Ishikawa (cell line): ENCODE measurements at regions not wholly inside any gene's neighbourhood (a gene's known extent, or its start where the extent isn't known, plus 50 kb on each side); places are given as distances from the start of the nearest gene placed in this dataset.

Source experiments
- EP300 ChIP-seq: IDR thresholded peaks from 2 replicates; pipeline ENCODE4 v1.6.1; 2012; ENCODE audit warnings: borderline replicate concordance
- TEAD4 ChIP-seq: IDR thresholded peaks from 2 replicates; pipeline ENCODE4 v1.6.1; 2012
- TF ChIP-seq, protein P1 (sequence below): IDR thresholded peaks from 2 replicates; pipeline ENCODE4 v1.6.1; 2012

DNA sequence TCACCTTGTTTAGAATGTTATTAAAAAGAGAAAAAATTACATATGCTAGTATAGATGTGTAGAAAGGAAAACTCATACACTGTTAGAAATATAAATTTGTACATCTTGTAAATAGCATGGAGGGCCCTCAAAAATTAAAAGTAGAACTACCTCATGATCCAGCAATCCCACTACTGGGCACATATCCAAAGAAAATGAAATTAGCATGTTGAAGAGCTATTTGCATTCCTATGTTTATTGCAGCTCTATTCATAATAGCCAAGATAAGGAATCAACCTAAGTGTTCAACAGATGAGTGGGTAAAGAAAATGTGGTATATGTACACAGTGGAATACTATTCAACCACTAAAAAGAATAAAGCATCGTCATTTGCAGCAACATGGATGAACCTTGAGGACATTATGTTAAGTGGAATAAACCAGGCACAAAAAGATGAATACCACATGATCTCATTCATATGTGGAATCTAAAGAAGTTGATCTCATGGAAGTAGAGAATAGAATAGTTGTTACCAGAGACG, 251.5 kb upstream of the THUMPD2 start:
- TF ChIP-seq, protein P1, sequence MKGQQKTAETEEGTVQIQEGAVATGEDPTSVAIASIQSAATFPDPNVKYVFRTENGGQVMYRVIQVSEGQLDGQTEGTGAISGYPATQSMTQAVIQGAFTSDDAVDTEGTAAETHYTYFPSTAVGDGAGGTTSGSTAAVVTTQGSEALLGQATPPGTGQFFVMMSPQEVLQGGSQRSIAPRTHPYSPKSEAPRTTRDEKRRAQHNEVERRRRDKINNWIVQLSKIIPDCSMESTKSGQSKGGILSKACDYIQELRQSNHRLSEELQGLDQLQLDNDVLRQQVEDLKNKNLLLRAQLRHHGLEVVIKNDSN, result no peak
- TF ChIP-seq EP300 (no peak), TEAD4 (no peak)
